Peyer's patch (tissue), 4 donors: ENCODE measurements at regions not wholly inside any gene's neighbourhood (a gene's known extent, or its start where the extent isn't known, plus 50 kb on each side); places are given as distances from the start of the nearest gene placed in this dataset.
"Not testable (repeated sequence)": the region's sequence is repeated elsewhere in the genome, so short reads cannot be mapped to it uniquely, and the experiment has no call there.

Experiments used
- DNase-seq, 3 donors: peaks; one replicate each; pipeline ENCODE4 v3.0.0-alpha.2; 2017 to 2019
- H3K27ac ChIP-seq, 4 donors: fragments of 200-600 bp; sonication (generic); one replicate each; pipeline ENCODE4 v1.5.1; 2016 to 2019
- H3K27me3 ChIP-seq, 2 donors: fragments of 200-600 bp; sonication (generic); one replicate each; pipeline ENCODE4 v1.5.1; 2019
- H3K36me3 ChIP-seq, 3 donors: fragments of 200-600 bp; sonication (generic); one replicate each; pipeline ENCODE4 v1.5.1; 2016 to 2019
- H3K4me1 ChIP-seq, 4 donors: fragments of 200-600 bp; sonication (generic); one replicate each; pipeline ENCODE4 v1.5.1; 2016 to 2019
- H3K4me3 ChIP-seq, 4 donors: fragments of 200-600 bp; sonication (generic); 1 replicate in 3 of 4; 2 replicates in 1 of 4; pipeline ENCODE4 v1.5.1; 2016 to 2019; ENCODE audit warnings: mild to moderate bottlenecking in 1 of 4
- H3K9me3 ChIP-seq, 4 donors: fragments of 200-600 bp; sonication (generic); one replicate each; pipeline ENCODE4 v1.5.1; 2016 to 2019; ENCODE audit warnings: mild to moderate bottlenecking in 1 of 4
- POLR2A ChIP-seq, 2 donors: fragments of 450-650 bp; IDR thresholded peaks; one replicate each; pipeline ENCODE4 v1.5.1; 2017; ENCODE audit warnings: antibody characterized with exemption in 2 of 2, mild to moderate bottlenecking in 2 of 2, moderate library complexity in 2 of 2
- TF ChIP-seq, protein P1 (sequence below), 6 experiments: fragments of 450-650 bp in 4 of 6; fragments of 200-600 bp in 2 of 6; sonication (generic) in 1 of 6; IDR thresholded peaks; one replicate each; pipeline ENCODE4 v1.5.1; 2017 to 2019; ENCODE audit warnings: antibody characterized with exemption in 6 of 6, mild to moderate bottlenecking in 3 of 6, moderate library complexity in 1 of 6

DNA sequence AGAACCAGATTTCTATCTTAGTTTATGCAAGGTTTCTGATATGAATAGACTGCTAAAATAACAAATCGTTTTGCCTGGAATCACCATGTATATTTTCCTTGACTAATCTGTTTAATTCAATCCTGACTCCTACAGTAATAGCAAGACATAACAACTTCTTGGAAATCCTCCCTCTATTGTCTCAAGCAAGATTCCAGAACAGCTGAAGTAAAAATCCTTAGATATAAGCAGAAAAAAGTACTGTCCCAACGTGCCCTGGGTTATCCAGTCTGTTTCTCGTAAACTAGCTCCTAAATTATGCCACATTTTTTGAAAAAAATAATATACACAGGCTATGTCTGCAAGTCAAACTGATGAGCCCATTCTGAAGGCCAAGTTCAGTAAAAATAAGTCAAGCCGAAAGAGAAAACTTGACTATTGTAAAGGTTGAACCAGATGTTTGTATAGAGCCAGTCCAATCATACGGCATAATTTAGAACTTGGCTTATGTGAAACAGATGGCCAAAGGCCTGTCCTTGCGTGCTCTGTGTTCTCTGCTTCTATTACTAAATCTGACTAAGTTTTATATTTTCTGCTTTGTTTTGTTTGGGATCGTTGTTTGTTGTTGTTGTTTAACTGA, 341.6 kb upstream of the NRSN1 start:
- Histone ChIP-seq H3K36me3 (no peaks in the 10 kb centered on the region), H3K4me3 (no peak overlapping the region), H3K4me1 (no peaks in the 10 kb centered on the region), H3K27me3 (no peaks in the 10 kb centered on the region), H3K27ac (no peak overlapping the region), H3K9me3 (no peaks in the 10 kb centered on the region)
- DNase-seq = no peak
- TF ChIP-seq POLR2A (IDR thresholded peaks at IDR 0.05) = no peak
- TF ChIP-seq, protein P1, sequence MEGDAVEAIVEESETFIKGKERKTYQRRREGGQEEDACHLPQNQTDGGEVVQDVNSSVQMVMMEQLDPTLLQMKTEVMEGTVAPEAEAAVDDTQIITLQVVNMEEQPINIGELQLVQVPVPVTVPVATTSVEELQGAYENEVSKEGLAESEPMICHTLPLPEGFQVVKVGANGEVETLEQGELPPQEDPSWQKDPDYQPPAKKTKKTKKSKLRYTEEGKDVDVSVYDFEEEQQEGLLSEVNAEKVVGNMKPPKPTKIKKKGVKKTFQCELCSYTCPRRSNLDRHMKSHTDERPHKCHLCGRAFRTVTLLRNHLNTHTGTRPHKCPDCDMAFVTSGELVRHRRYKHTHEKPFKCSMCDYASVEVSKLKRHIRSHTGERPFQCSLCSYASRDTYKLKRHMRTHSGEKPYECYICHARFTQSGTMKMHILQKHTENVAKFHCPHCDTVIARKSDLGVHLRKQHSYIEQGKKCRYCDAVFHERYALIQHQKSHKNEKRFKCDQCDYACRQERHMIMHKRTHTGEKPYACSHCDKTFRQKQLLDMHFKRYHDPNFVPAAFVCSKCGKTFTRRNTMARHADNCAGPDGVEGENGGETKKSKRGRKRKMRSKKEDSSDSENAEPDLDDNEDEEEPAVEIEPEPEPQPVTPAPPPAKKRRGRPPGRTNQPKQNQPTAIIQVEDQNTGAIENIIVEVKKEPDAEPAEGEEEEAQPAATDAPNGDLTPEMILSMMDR (IDR thresholded peaks at IDR 0.05) = no peak

DNA sequence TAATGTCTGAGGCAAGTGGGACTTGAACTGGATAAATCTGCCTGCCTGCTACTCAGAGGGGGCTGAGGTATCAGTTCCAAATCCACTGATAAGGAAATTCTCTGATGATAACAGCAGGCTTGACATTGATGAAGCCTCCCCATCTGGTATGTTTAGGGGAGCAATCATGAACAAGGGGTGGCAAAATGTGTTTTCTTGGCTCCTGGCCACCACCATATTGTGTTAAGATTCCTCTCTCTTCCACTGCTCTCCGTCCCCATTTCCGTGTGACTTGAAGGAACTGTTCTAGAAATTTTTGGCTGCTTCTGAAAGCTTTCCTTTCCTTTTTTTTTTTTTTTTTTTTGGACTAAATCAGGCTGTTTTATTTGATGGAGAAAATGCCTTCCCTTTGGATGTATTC, 335.3 kb upstream of the NRSN1 start:
- DNase-seq = no peak
- Histone ChIP-seq H3K27me3 (no peaks in the 10 kb centered on the region), H3K9me3 (no peaks in the 10 kb centered on the region), H3K27ac (no peak overlapping the region), H3K4me1 (no peaks in the 10 kb centered on the region), H3K36me3 (no peaks in the 10 kb centered on the region), H3K4me3 (no peak overlapping the region)
- TF ChIP-seq, protein P1 (IDR thresholded peaks at IDR 0.05) = no peak

DNA sequence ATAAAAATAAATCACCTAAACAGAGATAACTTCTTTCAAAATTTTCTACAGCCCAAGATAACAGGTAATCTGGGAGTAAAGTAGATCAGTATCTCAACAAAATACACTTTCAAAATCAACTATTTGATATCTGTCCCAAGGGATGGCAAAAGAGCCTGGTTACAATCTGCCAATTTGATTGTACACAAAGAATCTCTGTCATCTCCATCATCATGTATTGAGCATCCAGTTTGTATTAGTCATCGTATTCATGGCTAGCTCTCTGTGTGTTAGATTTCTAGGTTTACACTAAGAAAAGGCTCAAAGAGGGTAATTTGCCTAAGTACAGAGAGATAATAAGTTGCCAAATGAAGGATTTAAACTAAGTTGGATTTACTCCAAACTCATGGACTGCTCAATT, 329.0 kb upstream of the NRSN1 start:
- DNase-seq = no peak
- H3K9me3 ChIP-seq = no peaks in the 10 kb centered on the region
- no peak overlapping the region for H3K4me3 ChIP-seq
- H3K27me3 ChIP-seq = no peaks in the 10 kb centered on the region
- H3K36me3 ChIP-seq = no peaks in the 10 kb centered on the region
- H3K27ac ChIP-seq = no peak overlapping the region
- TF ChIP-seq, protein P1 (IDR thresholded peaks at IDR 0.05) = no peak
- no peaks in the 10 kb centered on the region for H3K4me1 ChIP-seq

DNA sequence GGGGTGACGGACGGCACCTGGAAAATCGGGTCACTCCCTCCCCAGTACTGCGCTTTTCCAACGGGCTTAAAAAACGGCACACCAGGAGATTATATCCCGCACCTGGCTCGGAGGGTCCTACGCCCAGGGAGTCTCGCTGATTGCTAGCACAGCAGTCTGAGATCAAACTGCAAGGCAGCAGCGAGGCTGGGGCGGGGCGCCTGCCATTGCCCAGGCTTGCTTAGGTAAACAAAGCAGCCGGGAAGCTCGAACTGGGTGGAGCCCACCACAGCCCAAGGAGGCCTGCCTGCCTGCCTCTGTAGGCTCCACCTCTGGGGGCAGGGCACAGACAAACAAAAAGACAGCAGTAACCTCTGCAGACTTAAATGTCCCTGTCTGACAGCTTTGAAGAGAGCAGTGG, 321.7 kb upstream of the NRSN1 start:
- not testable (repeated sequence) for H3K27ac ChIP-seq, H3K36me3 ChIP-seq, H3K27me3 ChIP-seq, H3K4me1 ChIP-seq, H3K4me3 ChIP-seq, H3K9me3 ChIP-seq, DNase-seq

DNA sequence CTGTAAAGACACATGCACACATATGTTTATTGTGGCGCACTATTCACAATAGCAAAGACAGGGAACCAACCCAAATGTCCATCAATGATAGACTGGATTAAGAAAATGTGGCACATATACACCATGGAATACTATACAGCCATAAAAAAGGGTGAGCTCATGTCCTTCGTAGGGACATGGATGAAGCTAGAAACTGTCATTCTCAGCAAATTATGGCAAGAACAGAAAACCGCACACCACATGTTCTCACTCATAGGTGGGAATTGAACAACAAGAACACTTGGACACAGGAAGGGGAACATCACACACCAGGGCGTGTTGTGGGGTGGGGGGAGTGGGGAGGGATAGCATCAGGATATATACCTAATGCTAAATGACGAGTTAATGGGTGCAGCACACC, 304.9 kb upstream of the NRSN1 start:
- not testable (repeated sequence) for H3K4me1 ChIP-seq, H3K4me3 ChIP-seq, H3K27ac ChIP-seq, H3K9me3 ChIP-seq, H3K36me3 ChIP-seq, DNase-seq, H3K27me3 ChIP-seq

DNA sequence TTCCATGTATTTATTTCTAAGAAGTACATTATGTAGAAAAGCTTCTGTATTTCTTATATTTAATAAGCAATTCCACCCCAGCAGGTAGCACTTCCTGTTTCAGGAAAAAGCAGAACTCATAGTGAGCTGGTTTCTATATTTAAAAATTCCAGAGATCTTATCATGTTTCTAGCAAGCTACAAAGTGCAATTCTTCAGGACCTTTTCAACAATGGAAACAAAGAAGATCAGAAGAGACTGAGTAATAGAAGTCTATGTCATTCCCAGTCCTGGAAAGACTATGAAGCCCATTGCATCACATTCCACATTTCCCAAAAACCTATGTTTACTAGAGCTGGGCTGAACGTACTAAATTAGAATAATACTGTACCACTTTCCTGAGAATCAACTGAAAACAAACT, 302.6 kb upstream of the NRSN1 start:
- DNase-seq = no peak
- Histone ChIP-seq H3K27me3 (no peaks in the 10 kb centered on the region), H3K9me3 (no peaks in the 10 kb centered on the region), H3K4me1 (no peaks in the 10 kb centered on the region), H3K4me3 (no peak overlapping the region), H3K27ac (no peak overlapping the region), H3K36me3 (no peaks in the 10 kb centered on the region)
- TF ChIP-seq, protein P1 (IDR thresholded peaks at IDR 0.05) = no peak
- no peak for TF ChIP-seq POLR2A (IDR thresholded peaks at IDR 0.05)

DNA sequence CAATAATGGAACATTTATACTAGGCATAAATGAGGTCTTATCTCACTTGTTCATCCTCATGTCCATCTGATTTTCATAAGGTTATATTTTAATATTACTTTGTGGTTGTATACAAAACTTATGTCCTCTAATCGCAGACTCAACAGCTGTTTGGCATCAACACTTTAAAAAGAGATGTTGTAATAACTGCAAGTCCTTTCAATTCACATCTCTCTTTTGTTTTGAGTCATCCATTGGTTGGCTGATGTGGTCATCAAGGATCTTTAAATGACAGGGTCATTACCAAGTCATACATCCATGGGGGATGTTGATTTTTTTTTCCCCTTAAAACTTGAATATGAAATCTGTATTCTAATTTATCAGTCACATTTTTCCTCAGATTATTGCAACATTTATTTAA, 299.4 kb upstream of the NRSN1 start:
- no peak overlapping the region for H3K27ac ChIP-seq
- H3K36me3 ChIP-seq = no peaks in the 10 kb centered on the region
- no peaks in the 10 kb centered on the region for H3K4me1 ChIP-seq
- H3K4me3 ChIP-seq = no peak overlapping the region
- DNase-seq = no peak
- no peaks in the 10 kb centered on the region for H3K9me3 ChIP-seq
- no peak for TF ChIP-seq POLR2A (IDR thresholded peaks at IDR 0.05)
- TF ChIP-seq, protein P1 (IDR thresholded peaks at IDR 0.05) = no peak
- H3K27me3 ChIP-seq = no peaks in the 10 kb centered on the region
